GM12892 (cell line): ENCODE measurements at regions not wholly inside any gene's neighbourhood (a gene's known extent, or its start where the extent isn't known, plus 50 kb on each side); places are given as distances from the start of the nearest gene placed in this dataset.

Experiments
- POLR2A ChIP-seq: IDR thresholded peaks from 2 replicates; pipeline ENCODE4 v1.6.1; 2011; ENCODE audit warnings: low read depth, low read length, control low read depth
- POLR2AphosphoS5 ChIP-seq: IDR thresholded peaks from 2 replicates; pipeline ENCODE4 v1.6.1; 2011; ENCODE audit warnings: low read depth, low read length, control low read depth
- TAF1 ChIP-seq: IDR thresholded peaks from 2 replicates; pipeline ENCODE4 v1.6.1; 2011; ENCODE audit warnings: low read depth, mild to moderate bottlenecking, control low read depth, low read length, borderline replicate concordance

DNA sequence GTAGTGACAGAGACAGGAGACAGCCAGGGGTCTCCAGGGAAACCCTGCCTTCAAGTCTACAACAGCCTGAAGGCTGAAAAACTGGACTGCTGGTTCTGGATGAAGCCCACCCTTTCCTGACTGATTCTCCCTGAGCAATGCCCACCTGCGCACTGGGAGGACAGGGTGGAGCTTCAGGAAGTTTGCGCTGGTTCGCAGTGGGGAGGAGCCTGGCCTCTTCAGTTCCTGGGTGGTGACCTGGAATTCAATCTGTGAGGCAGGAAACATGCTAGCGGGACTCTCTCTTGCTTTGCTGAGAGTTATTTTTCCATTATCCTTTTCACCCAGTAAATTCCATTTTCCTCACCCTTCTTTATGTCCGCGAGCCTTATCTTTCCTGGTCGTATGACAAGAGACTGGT, 600.8 kb downstream of the TRHDE start:
- TF ChIP-seq POLR2AphosphoS5 (no peak), POLR2A (no peak), TAF1 (no peak)
